WTC11 (cell line): ENCODE measurements at regions not wholly inside any gene's neighbourhood (a gene's known extent, or its start where the extent isn't known, plus 50 kb on each side); places are given as distances from the start of the nearest gene placed in this dataset.

ENCODE experiments used
- ATAC-seq: fragments of 200-7000 bp; cut with Tn5 transposase; 2 replicates; pipeline ENCODE4 v1.10.0; 2021; ENCODE audit warnings: mild to moderate bottlenecking, moderate library complexity
- CTCF ChIA-PET: fragments of 300-600 bp; sonication (Branson Sonifier 250); formaldehyde crosslinking; loops from one replicate; lab custom pipeline; 2021; ENCODE audit warnings: antibody characterized with exemption; lab: Charles Lee
- POLR2A ChIA-PET: fragments of 350-600 bp; sonication (Branson Sonifier 250); formaldehyde crosslinking; loops from one replicate; lab custom pipeline; 2021; ENCODE audit warnings: antibody characterized with exemption; lab: Charles Lee
- DNase-seq: peaks from one replicate; pipeline ENCODE4 v3.0.0; 2021; ENCODE audit warnings: low spot score
- H3K27ac Mint-ChIP-seq: 2 replicates; pipeline ENCODE4 v1.8.0; 2021; ENCODE audit warnings: mixed read lengths
- H3K27me3 Mint-ChIP-seq: 2 replicates; pipeline ENCODE4 v1.8.0; 2021; ENCODE audit warnings: low read depth, mild to moderate bottlenecking, moderate library complexity, mixed read lengths
- H3K36me3 Mint-ChIP-seq: 2 replicates; pipeline ENCODE4 v1.8.0; 2021; ENCODE audit warnings: mixed read lengths
- H3K4me1 Mint-ChIP-seq: 2 replicates; pipeline ENCODE4 v1.8.0; 2022; ENCODE audit warnings: mixed read lengths
- H3K4me3 Mint-ChIP-seq: 2 replicates; pipeline ENCODE4 v1.8.0; 2021; ENCODE audit warnings: mild to moderate bottlenecking, moderate library complexity, mixed read lengths
- H3K9me3 Mint-ChIP-seq: 2 replicates; pipeline ENCODE4 v1.8.0; 2021; ENCODE audit warnings: mixed read lengths
- CREB1 ChIP-seq: sonication (generic); formaldehyde crosslinking; IDR thresholded peaks from 2 replicates; pipeline ENCODE4 v1.8.0; 2023; ENCODE audit warnings: mild to moderate bottlenecking, missing genetic modification reagents
- E2F1 ChIP-seq: sonication (generic); formaldehyde crosslinking; IDR thresholded peaks from 2 replicates; pipeline ENCODE4 v1.8.0; 2022; ENCODE audit warnings: mild to moderate bottlenecking, missing genetic modification reagents
- EMX1 ChIP-seq: fragments of 250-450 bp; sonication (Bioruptor Pico); IDR thresholded peaks from 2 replicates; pipeline ENCODE4 v1.8.0; 2021; ENCODE audit warnings: mild to moderate bottlenecking
- ETV6 ChIP-seq: sonication (generic); formaldehyde crosslinking; IDR thresholded peaks from 2 replicates; pipeline ENCODE4 v1.8.1; 2022; ENCODE audit warnings: mild to moderate bottlenecking, missing genetic modification reagents
- FOXP1 ChIP-seq: sonication (generic); formaldehyde crosslinking; IDR thresholded peaks from 2 replicates; pipeline ENCODE4 v1.8.0; 2022; ENCODE audit warnings: missing genetic modification reagents, mild to moderate bottlenecking, moderate library complexity, borderline replicate concordance
- FOXP4 ChIP-seq: sonication (generic); formaldehyde crosslinking; IDR thresholded peaks from 2 replicates; pipeline ENCODE4 v1.8.0; 2022; ENCODE audit warnings: mild to moderate bottlenecking, missing genetic modification reagents
- HMGXB4 ChIP-seq: sonication (generic); formaldehyde crosslinking; IDR thresholded peaks from 2 replicates; pipeline ENCODE4 v1.8.1; 2023; ENCODE audit warnings: mild to moderate bottlenecking, moderate library complexity, missing genetic modification reagents
- JAZF1 ChIP-seq: fragments of 250-450 bp; sonication (Bioruptor Pico); IDR thresholded peaks from 2 replicates; pipeline ENCODE4 v1.9.0; 2021; ENCODE audit warnings: moderate library complexity, mild to moderate bottlenecking, inconsistent platforms
- JUN ChIP-seq: sonication (generic); formaldehyde crosslinking; IDR thresholded peaks from 2 replicates; pipeline ENCODE4 v1.8.0; 2023; ENCODE audit warnings: mild to moderate bottlenecking, missing genetic modification reagents
- KAT7 ChIP-seq: sonication (generic); formaldehyde crosslinking; IDR thresholded peaks from 2 replicates; pipeline ENCODE4 v1.8.1; 2023; ENCODE audit warnings: missing genetic modification reagents, mild to moderate bottlenecking, borderline replicate concordance
- MAX ChIP-seq: sonication (generic); formaldehyde crosslinking; IDR thresholded peaks from 2 replicates; pipeline ENCODE4 v1.8.0; 2022; ENCODE audit warnings: mild to moderate bottlenecking, missing genetic modification reagents
- MXD4 ChIP-seq: fragments of 250-450 bp; sonication (Bioruptor Pico); IDR thresholded peaks from 2 replicates; pipeline ENCODE4 v1.8.0; 2021; ENCODE audit warnings: mild to moderate bottlenecking, moderate library complexity, borderline replicate concordance
- NFATC4 ChIP-seq: fragments of 250-450 bp; sonication (Bioruptor Pico); IDR thresholded peaks from 2 replicates; pipeline ENCODE4 v1.9.0; 2021; ENCODE audit warnings: mild to moderate bottlenecking
- NR1H2 ChIP-seq: sonication (generic); formaldehyde crosslinking; IDR thresholded peaks from 2 replicates; pipeline ENCODE4 v1.9.0; 2021; ENCODE audit warnings: mild to moderate bottlenecking, moderate library complexity, missing genetic modification reagents
- ZNF121 ChIP-seq: sonication (generic); formaldehyde crosslinking; IDR thresholded peaks from 2 replicates; pipeline ENCODE4 v1.8.0; 2023; ENCODE audit warnings: missing genetic modification reagents
- ZNF232 ChIP-seq: sonication (generic); formaldehyde crosslinking; IDR thresholded peaks from 2 replicates; pipeline ENCODE4 v1.8.0; 2022; ENCODE audit warnings: mild to moderate bottlenecking, missing genetic modification reagents
- ZNF317 ChIP-seq: sonication (generic); formaldehyde crosslinking; IDR thresholded peaks from 2 replicates; pipeline ENCODE4 v1.8.1; 2023; ENCODE audit warnings: low read depth, mild to moderate bottlenecking, moderate library complexity, missing genetic modification reagents, borderline replicate concordance
- ZNF396 ChIP-seq: fragments of 250-450 bp; sonication (Bioruptor Pico); IDR thresholded peaks from 2 replicates; pipeline ENCODE4 v1.8.0; 2021; ENCODE audit warnings: mild to moderate bottlenecking, moderate library complexity, borderline replicate concordance
- ZNF423 ChIP-seq: fragments of 250-450 bp; sonication (Bioruptor Pico); IDR thresholded peaks from 2 replicates; pipeline ENCODE4 v2.1.2; 2022; ENCODE audit warnings: mild to moderate bottlenecking, moderate library complexity
- TF ChIP-seq, protein P1 (sequence below): fragments of 200-600 bp; IDR thresholded peaks from 2 replicates; pipeline ENCODE4 v1.8.0; 2022; ENCODE audit warnings: antibody characterized with exemption
- TF ChIP-seq, protein P2 (sequence below): sonication (generic); formaldehyde crosslinking; IDR thresholded peaks from 2 replicates; pipeline ENCODE4 v1.8.1; 2022; ENCODE audit warnings: missing genetic modification reagents, borderline replicate concordance

DNA sequence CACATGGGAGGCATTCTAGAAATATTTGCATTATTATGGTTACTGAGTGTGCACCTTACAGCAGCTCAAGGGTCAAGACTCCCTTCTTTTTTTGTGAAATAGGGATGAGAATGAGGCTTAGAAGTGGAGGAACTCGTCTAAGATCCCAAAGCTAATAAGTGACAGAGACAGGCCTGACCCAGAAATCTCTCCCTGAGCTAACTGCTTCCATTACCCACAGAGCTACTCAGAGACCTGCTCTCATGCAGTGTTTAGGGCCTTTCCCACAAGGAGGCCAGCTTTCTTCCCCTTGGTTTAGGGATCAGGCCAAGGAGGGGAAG is 301.7 kb downstream of the RPS24 start (continued):
- TF ChIP-seq ZNF317 (no peak), HMGXB4 (no peak), ZNF423 (CRISPR knock-in tag) (no peak)

DNA sequence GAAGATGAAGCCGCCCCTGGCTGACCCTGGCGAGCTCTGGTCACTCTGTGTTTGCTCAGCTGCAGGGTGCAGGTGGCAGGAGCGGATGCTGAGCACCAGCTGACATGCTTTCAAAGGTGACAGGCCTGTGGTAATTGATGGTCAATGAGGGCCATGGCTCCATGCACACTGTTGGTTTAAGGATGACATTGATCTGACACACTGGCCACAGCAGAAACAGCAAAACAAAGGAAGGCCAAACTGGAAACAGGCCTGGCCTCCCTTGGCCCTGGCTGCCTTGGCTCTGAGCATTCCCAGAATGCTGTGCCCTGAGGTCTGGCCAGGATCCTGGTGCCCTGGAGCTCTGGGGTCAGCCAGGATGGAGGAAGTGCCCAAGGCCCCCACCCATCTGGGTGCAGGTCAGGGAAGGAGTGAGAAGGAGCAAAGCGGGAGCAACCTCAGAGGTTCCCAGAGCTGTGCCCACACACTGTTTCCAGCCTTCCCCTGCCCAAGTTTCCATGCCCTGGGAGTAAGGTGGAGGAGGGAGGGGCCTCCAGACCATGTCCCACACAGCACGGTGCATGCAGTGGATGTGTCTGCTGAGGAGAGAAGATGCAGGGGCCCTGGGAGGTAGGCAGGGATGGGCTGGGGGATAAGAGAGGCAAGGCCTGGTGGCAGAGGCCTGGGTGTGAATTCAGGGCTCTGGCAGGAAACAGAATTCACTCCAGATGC is 302.2 kb downstream of the RPS24 start:
- ChIA-PET POLR2A (no interaction called here), CTCF (interaction anchor here (1.1 kb wide), 1 partner anchor 288 kb away, joined by 4 read pairs; no protein-coding TSS in a partner anchor)
- peaks cover 7% of the 10 kb centered on the region for H3K27me3 Mint-ChIP-seq
- peaks cover 14% of the 10 kb centered on the region for H3K9me3 Mint-ChIP-seq
- TF ChIP-seq, protein P1, sequence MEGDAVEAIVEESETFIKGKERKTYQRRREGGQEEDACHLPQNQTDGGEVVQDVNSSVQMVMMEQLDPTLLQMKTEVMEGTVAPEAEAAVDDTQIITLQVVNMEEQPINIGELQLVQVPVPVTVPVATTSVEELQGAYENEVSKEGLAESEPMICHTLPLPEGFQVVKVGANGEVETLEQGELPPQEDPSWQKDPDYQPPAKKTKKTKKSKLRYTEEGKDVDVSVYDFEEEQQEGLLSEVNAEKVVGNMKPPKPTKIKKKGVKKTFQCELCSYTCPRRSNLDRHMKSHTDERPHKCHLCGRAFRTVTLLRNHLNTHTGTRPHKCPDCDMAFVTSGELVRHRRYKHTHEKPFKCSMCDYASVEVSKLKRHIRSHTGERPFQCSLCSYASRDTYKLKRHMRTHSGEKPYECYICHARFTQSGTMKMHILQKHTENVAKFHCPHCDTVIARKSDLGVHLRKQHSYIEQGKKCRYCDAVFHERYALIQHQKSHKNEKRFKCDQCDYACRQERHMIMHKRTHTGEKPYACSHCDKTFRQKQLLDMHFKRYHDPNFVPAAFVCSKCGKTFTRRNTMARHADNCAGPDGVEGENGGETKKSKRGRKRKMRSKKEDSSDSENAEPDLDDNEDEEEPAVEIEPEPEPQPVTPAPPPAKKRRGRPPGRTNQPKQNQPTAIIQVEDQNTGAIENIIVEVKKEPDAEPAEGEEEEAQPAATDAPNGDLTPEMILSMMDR: no peak
- TF ChIP-seq MXD4 (CRISPR knock-in tag): no peak
- TF ChIP-seq ZNF121 (CRISPR knock-in tag): no peak
- no peak for TF ChIP-seq JAZF1 (CRISPR knock-in tag)
- no peak for TF ChIP-seq FOXP4 (CRISPR knock-in tag)
- H3K4me3 Mint-ChIP-seq: no peak overlapping the region
- ATAC-seq (no peak), DNase-seq (no peak)
- no peak overlapping the region for H3K27ac Mint-ChIP-seq
- H3K36me3 Mint-ChIP-seq: no peaks in the 10 kb centered on the region
- peaks cover 7% of the 10 kb centered on the region for H3K4me1 Mint-ChIP-seq

- DNase-seq (no peak), ATAC-seq (no peak)
- Mint-ChIP-seq H3K4me3 (no peak overlapping the region), H3K9me3 (peaks cover 14% of the 10 kb centered on the region), H3K36me3 (no peaks in the 10 kb centered on the region), H3K27me3 (peaks cover 7% of the 10 kb centered on the region), H3K4me1 (peaks cover 5% of the 10 kb centered on the region), H3K27ac (no peak overlapping the region; the same call in 1 of the 2 replicates)
- ChIA-PET CTCF (interaction anchor here (1.2 kb wide), 1 partner anchor 289 kb away, joined by 3 read pairs; no protein-coding TSS in a partner anchor), POLR2A (no interaction called here)
- no peak for TF ChIP-seq ZNF121 (CRISPR knock-in tag)
- TF ChIP-seq FOXP1 (CRISPR knock-in tag): no peak
- TF ChIP-seq NFATC4: no peak
- TF ChIP-seq E2F1 (CRISPR knock-in tag): no peak
- no peak for TF ChIP-seq KAT7 (CRISPR knock-in tag)
- TF ChIP-seq, protein P2, sequence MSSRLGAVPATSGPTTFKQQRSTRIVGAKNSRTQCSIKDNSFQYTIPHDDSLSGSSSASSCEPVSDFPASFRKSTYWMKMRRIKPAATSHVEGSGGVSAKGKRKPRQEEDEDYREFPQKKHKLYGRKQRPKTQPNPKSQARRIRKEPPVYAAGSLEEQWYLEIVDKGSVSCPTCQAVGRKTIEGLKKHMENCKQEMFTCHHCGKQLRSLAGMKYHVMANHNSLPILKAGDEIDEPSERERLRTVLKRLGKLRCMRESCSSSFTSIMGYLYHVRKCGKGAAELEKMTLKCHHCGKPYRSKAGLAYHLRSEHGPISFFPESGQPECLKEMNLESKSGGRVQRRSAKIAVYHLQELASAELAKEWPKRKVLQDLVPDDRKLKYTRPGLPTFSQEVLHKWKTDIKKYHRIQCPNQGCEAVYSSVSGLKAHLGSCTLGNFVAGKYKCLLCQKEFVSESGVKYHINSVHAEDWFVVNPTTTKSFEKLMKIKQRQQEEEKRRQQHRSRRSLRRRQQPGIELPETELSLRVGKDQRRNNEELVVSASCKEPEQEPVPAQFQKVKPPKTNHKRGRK (CRISPR knock-in tag): no peak
- TF ChIP-seq NR1H2: no peak
- TF ChIP-seq MAX: no peak
- TF ChIP-seq JUN: no peak
- no peak for TF ChIP-seq ZNF396 (CRISPR knock-in tag)
- no peak for TF ChIP-seq EMX1 (CRISPR knock-in tag)
- TF ChIP-seq CREB1: no peak
- TF ChIP-seq ZNF232: no peak
- no peak for TF ChIP-seq HMGXB4
- no peak for TF ChIP-seq ETV6 (CRISPR knock-in tag)
Measured at GRCh38 chr10:78336402-78336791, 302.7 kb downstream of the RPS24 start.
